PC-9 (cell line): ENCODE measurements at regions not wholly inside any gene's neighbourhood (a gene's known extent, or its start where the extent isn't known, plus 50 kb on each side); places are given as distances from the start of the nearest gene placed in this dataset.

Experiments used
- BruUV-seq: library from RNA; stranded (reverse); fragments of 400-500 nt; replicated peaks from 2 replicates; lab custom pipeline; 2021; lab: Mats Ljungman, UMichigan
- CTCF ChIA-PET: fragments of 300-600 bp; sonication (Branson Sonifier 250); formaldehyde crosslinking; loops from one replicate; lab custom pipeline; 2022; ENCODE audit warnings: antibody characterized with exemption; lab: Charles Lee
- POLR2A ChIA-PET: fragments of 300-600 bp; sonication (Branson Sonifier 250); formaldehyde crosslinking; loops from one replicate; lab custom pipeline; 2022; ENCODE audit warnings: antibody characterized with exemption; ENCODE audit not compliant: unreplicated experiment; lab: Charles Lee
- DNase-seq, 2 experiments: peaks; one replicate each; pipeline versions ENCODE4 v3.0.0 to v3.0.0-alpha.2; 2015 to 2022; ENCODE audit warnings: mixed read lengths in 1 of 2
- H2AFZ ChIP-seq: fragments of 200-600 bp; sonication (generic); 2 replicates; pipeline ENCODE4 v1.8.1; 2017; ENCODE audit warnings: antibody characterized with exemption
- H3F3A ChIP-seq: fragments of 200-600 bp; sonication (generic); 2 replicates; pipeline ENCODE4 v1.8.1; 2017; ENCODE audit warnings: antibody characterized with exemption, mild to moderate bottlenecking, low read depth; ENCODE audit not compliant: insufficient read depth
- H3K27ac ChIP-seq: fragments of 200-600 bp; sonication (generic); 2 replicates; pipeline ENCODE4 v1.6.1; 2016; ENCODE audit warnings: mixed run types
- H3K27me3 ChIP-seq: fragments of 200-600 bp; sonication (generic); 2 replicates; pipeline ENCODE4 v1.6.1; 2016; ENCODE audit warnings: low read depth, mixed run types; ENCODE audit not compliant: insufficient read depth
- H3K36me3 ChIP-seq: fragments of 200-600 bp; sonication (generic); 2 replicates; pipeline ENCODE4 v1.6.1; 2016; ENCODE audit warnings: low read depth, mixed run types
- H3K4me1 ChIP-seq: fragments of 200-600 bp; sonication (generic); replicated peaks from 2 replicates; pipeline ENCODE4 v1.6.1; 2016; ENCODE audit warnings: mixed run types; ENCODE audit not compliant: insufficient read depth
- H3K4me2 ChIP-seq: fragments of 200-600 bp; sonication (generic); 2 replicates; pipeline ENCODE4 v1.6.1; 2017; ENCODE audit warnings: mixed run types
- H3K4me3 ChIP-seq: fragments of 200-600 bp; sonication (generic); 2 replicates; pipeline ENCODE4 v1.6.1; 2016; ENCODE audit warnings: mixed run types
- H3K79me2 ChIP-seq: fragments of 200-600 bp; sonication (generic); 2 replicates; pipeline ENCODE4 v1.6.1; 2017; ENCODE audit warnings: low read depth, mixed run types
- H3K9me2 ChIP-seq: fragments of 200-600 bp; sonication (generic); 2 replicates; pipeline ENCODE4 v1.8.1; 2017; ENCODE audit warnings: mild to moderate bottlenecking; ENCODE audit not compliant: insufficient read depth
- H3K9me3 ChIP-seq: fragments of 200-600 bp; sonication (generic); 2 replicates; pipeline ENCODE4 v1.8.1; 2016; ENCODE audit warnings: low read depth; ENCODE audit not compliant: insufficient read depth
- H4K20me1 ChIP-seq: fragments of 200-600 bp; sonication (generic); 2 replicates; pipeline ENCODE4 v1.8.1; 2017; ENCODE audit not compliant: insufficient read depth
- EZH2 ChIP-seq: fragments of 200-600 bp; sonication (generic); IDR thresholded peaks from 2 replicates; pipeline ENCODE4 v1.8.0; 2017; ENCODE audit warnings: antibody characterized with exemption, low read depth
- intact Hi-C: fragments of 100-400 bp; cut with micrococcal nuclease; formaldehyde crosslinking; loops from one replicate; pipeline ENCODE4 v1.10.0; 2022; ENCODE audit not compliant: unreplicated experiment
- TF ChIP-seq, protein P1 (sequence below): fragments of 200-600 bp; sonication (generic); conservative IDR thresholded peaks from 2 replicates; pipeline ENCODE4 v1.6.1; 2017; ENCODE audit warnings: mixed run types, antibody characterized with exemption, mild to moderate bottlenecking, moderate library complexity

DNA sequence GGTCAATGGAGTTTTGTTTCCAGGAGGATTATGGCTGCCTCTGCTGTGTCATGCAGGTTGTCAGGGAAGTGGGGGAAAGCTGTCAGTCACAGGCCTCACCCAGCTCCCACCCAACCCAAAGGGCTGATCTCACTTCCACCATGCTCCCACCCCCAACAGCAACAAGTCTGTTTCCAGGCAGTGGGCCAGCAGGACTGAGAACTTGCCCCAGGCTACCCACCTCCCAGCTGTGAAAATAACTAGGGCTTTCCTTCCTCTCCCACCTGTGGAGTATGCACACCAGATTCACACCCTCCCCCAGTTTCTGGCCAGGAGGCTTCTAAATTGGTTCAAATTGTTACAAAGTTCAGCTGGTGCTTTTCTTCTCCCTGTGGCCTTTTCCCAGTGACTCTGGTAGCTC lies 95.6 kb upstream of the ACVR1 start:
- no peaks in the 10 kb centered on the region for H3K9me3 ChIP-seq
- no peaks in the 10 kb centered on the region for H3K79me2 ChIP-seq
- peak overlapping the region; percentile 79 for H3K27ac ChIP-seq
- ChIA-PET CTCF (interaction anchor here (0.6 kb wide), 1 partner anchor 10 kb away, joined by 4 read pairs; no protein-coding TSS in a partner anchor), POLR2A (interaction anchor here (0.6 kb wide), 1 partner anchor 146 kb away, joined by 5 read pairs; no protein-coding TSS in a partner anchor)
- peak overlapping the region; percentile 40 for H3K4me2 ChIP-seq
- BruUV-seq, result no TSS peak
- no peaks in the 10 kb centered on the region for H3K36me3 ChIP-seq
- H3K27me3 ChIP-seq, result no peaks in the 10 kb centered on the region
- peaks cover 8% of the 10 kb centered on the region; the same call in 1 of the 2 replicates for H3F3A ChIP-seq
- peak overlapping the region; percentile 36; the same call in 1 of the 2 replicates for H2AFZ ChIP-seq
- H4K20me1 ChIP-seq, result no peaks in the 10 kb centered on the region
- H3K4me1 ChIP-seq, result peaks cover 22% of the 10 kb centered on the region
- intact Hi-C loops, result no loop called here
- no peaks in the 10 kb centered on the region for H3K9me2 ChIP-seq
- DNase-seq, result peak; percentile 78 to 87
- no peak overlapping the region for H3K4me3 ChIP-seq
- TF ChIP-seq, protein P1, sequence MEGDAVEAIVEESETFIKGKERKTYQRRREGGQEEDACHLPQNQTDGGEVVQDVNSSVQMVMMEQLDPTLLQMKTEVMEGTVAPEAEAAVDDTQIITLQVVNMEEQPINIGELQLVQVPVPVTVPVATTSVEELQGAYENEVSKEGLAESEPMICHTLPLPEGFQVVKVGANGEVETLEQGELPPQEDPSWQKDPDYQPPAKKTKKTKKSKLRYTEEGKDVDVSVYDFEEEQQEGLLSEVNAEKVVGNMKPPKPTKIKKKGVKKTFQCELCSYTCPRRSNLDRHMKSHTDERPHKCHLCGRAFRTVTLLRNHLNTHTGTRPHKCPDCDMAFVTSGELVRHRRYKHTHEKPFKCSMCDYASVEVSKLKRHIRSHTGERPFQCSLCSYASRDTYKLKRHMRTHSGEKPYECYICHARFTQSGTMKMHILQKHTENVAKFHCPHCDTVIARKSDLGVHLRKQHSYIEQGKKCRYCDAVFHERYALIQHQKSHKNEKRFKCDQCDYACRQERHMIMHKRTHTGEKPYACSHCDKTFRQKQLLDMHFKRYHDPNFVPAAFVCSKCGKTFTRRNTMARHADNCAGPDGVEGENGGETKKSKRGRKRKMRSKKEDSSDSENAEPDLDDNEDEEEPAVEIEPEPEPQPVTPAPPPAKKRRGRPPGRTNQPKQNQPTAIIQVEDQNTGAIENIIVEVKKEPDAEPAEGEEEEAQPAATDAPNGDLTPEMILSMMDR, result no peak
- TF ChIP-seq EZH2, result no peak

DNA sequence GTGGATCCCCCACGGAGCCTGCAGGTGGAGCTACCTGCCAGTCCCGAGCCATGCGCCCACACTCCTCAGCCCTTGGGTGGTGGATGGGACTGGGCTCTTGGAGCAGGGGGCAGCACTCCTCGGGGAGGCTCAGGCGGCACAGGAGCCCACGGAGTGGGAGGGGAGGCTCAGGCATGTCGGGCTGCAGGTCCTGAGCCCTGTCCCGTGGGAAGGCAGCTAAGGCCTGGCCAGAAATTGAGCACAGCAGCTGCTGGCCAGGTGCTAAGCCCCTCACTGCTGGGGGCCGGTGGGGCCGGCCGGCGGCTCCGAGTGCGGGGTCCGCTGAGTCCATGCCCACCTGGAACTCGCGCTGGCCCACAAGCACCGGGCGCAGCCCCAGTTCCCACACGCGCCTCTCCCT lies 91.7 kb upstream of the ACVR1 start:
- H3F3A ChIP-seq, result peaks cover 8% of the 10 kb centered on the region; the same call in 1 of the 2 replicates
- H3K79me2 ChIP-seq, result no peaks in the 10 kb centered on the region
- no peak overlapping the region for H3K4me3 ChIP-seq
- intact Hi-C loops, result no loop called here
- no peaks in the 10 kb centered on the region for H3K27me3 ChIP-seq
- DNase-seq, result no peak
- BruUV-seq, result no TSS peak
- CTCF ChIA-PET, result no interaction called here
- H3K9me2 ChIP-seq, result no peaks in the 10 kb centered on the region
- TF ChIP-seq, protein P1, result no peak
- TF ChIP-seq EZH2, result no peak
- no peak overlapping the region for H3K27ac ChIP-seq
- H3K4me1 ChIP-seq, result peaks cover 21% of the 10 kb centered on the region
- no peaks in the 10 kb centered on the region for H4K20me1 ChIP-seq
- H3K36me3 ChIP-seq, result no peaks in the 10 kb centered on the region
- no peak overlapping the region for H3K4me2 ChIP-seq
- no peaks in the 10 kb centered on the region for H3K9me3 ChIP-seq
- H2AFZ ChIP-seq, result no peak overlapping the region
- POLR2A ChIA-PET, result no interaction called here

DNA sequence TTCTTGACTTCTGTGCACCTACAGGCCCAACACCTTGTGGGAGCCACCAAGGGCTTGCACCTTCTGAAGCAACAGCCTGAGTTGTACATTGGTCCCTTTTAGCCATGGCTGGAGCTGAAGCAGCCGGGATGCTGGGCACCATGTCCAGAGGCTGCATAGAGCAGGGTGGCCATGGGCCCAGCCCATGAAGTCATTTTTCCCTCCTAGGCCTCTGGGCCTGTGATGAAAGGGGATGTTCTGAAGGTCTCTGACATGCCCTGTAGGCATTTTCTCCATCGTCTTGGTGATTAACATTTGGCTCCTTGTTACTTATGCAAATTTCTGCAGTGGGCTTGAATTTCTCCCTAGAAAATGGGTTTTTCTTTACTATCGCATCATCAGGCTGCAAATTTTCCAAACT lies 83.1 kb upstream of the ACVR1 start:
- Histone ChIP-seq H3K4me3 (no peak overlapping the region), H4K20me1 (no peaks in the 10 kb centered on the region), H3K27ac (no peak overlapping the region), H3K4me1 (no peaks in the 10 kb centered on the region), H3K9me2 (no peaks in the 10 kb centered on the region), H3K36me3 (no peaks in the 10 kb centered on the region), H3F3A (no peaks in the 10 kb centered on the region), H3K9me3 (no peaks in the 10 kb centered on the region), H2AFZ (no peak overlapping the region), H3K27me3 (no peaks in the 10 kb centered on the region), H3K79me2 (no peaks in the 10 kb centered on the region), H3K4me2 (no peak overlapping the region)
- BruUV-seq, result no TSS peak
- intact Hi-C loops, result no loop called here
- no peak for TF ChIP-seq EZH2
- TF ChIP-seq, protein P1, result no peak
- POLR2A ChIA-PET, result no interaction called here
- no peak for DNase-seq
- CTCF ChIA-PET, result no interaction called here
